ENCODE measurements at regions not wholly inside any gene's neighbourhood (a gene's known extent, or its start where the extent isn't known, plus 50 kb on each side); places are given as distances from the start of the nearest gene placed in this dataset.

DNA sequence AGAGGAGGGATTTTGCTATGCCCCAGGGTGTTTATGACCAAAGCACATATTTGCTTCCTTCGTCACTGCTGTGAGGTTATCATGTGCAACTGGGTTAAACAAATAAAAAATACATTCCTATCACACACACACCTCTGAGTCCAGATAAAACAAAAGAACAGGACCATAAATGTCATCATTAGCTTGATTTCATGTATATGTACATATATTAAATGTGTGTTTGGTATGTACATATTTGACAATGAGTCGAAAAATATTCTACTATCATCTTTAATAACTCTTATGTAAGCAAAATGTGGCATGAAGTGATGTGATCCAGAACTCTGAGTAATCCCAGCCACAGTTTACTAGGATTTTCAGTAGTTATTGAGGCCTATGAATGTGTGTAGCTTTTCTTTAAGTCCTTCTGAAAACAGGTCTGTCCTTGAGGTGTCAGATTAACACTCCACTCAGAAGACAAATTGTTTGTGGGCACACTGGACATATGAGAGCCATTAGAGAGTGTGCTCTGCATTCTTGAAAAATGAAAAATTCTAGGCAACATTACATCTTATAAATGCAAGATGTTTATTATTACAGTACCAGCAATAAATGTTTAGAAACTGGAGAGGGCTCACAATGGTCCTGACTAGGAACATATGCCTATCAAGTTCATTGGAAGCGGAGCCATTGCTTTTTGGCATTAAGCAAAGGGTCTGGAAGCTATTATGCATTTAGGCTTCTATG, 335.1 kb upstream of the SEMA3A start:
- Histone ChIP-seq H3K79me2 (ENCODE audit: low read length) (no peaks in the 10 kb centered on the region), H3K9me3 (ENCODE audit: low read length) (no peaks in the 10 kb centered on the region), H3K36me3 (ENCODE audit: low read depth, low read length) (no peaks in the 10 kb centered on the region), H2AFZ (ENCODE audit: low read length) (no peak overlapping the region), H3K27me3 (ENCODE audit: low read length) (no peaks in the 10 kb centered on the region), H3K9ac (ENCODE audit: low read length) (no peak overlapping the region), H3K27ac (ENCODE audit: low read length) (peak overlapping the region; percentile 16), H3F3A (ENCODE audit: low read length, unreplicated experiment) (no peaks in the 10 kb centered on the region), H4K20me1 (ENCODE audit: low read length) (no peaks in the 10 kb centered on the region), H3K4me2 (ENCODE audit: low read length) (peak overlapping the region; percentile 2), H3K4me1 (ENCODE audit: insufficient read depth, low read length) (peaks cover 22% of the 10 kb centered on the region), H3K9me2 (replicated peaks; ENCODE audit: low read length) (no peaks in the 10 kb centered on the region), H3K4me3 (ENCODE audit: low read length) (no peak overlapping the region)
- BruUV-seq (replicated peaks), result no TSS peak
- ATAC-seq (peak; percentile 87), DNase-seq (peak; percentile 89)
- intact Hi-C loops (cut with micrococcal nuclease), result loop anchor here (1.0 to 10.0 kb wide), 7 partner anchors 45 to 552 kb away; no protein-coding TSS in a partner anchor
- TF ChIP-seq EZH2phosphoT487 (IDR thresholded peaks at IDR 0.05; ENCODE audit: borderline replicate concordance, low read length), result no peak
- TF ChIP-seq, protein P1, sequence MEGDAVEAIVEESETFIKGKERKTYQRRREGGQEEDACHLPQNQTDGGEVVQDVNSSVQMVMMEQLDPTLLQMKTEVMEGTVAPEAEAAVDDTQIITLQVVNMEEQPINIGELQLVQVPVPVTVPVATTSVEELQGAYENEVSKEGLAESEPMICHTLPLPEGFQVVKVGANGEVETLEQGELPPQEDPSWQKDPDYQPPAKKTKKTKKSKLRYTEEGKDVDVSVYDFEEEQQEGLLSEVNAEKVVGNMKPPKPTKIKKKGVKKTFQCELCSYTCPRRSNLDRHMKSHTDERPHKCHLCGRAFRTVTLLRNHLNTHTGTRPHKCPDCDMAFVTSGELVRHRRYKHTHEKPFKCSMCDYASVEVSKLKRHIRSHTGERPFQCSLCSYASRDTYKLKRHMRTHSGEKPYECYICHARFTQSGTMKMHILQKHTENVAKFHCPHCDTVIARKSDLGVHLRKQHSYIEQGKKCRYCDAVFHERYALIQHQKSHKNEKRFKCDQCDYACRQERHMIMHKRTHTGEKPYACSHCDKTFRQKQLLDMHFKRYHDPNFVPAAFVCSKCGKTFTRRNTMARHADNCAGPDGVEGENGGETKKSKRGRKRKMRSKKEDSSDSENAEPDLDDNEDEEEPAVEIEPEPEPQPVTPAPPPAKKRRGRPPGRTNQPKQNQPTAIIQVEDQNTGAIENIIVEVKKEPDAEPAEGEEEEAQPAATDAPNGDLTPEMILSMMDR (conservative IDR thresholded peaks at IDR 0.05; ENCODE audit: low read depth, low read length), result no peak
- no peak for TF ChIP-seq EZH2 (IDR thresholded peaks at IDR 0.05; ENCODE audit: low read length, unreplicated experiment)
- ChIA-PET POLR2A (ENCODE audit: unreplicated experiment) (no interaction called here), CTCF (no interaction called here)

DNA sequence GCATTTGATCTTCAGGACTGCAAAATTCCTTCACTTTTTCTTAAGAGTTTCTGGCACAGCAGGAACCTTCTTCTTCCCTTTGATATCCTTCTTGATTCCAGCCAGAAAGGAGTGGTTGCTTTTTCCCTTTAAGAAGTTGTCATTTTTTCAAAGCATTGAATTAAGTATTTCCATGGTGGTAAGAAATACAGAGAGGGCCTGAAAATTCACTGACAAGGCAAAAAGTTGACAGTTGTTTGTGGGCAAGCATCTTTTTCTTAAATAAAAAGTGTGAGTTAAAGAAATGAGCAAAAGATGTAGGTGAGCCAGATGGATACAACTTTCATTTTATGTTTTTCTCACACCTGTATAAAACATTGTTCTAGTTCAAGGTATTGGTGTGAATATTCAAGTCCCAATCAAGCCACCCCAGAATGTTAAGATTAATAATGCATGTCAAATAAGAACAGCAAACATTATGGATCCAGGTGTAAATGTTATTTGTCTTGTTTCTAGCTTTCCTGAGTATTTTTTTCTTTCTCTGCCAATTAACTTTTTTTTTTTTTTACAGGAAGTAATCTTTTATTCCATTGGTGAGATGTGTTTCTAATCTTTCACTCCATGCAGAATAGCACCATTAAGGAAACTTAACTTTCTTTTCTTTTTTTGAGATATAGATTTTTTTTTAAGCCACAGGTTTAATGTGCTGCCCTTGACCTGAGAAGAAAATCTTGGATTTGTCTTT, 334.3 kb upstream of the SEMA3A start:
- Histone ChIP-seq H4K20me1 (ENCODE audit: low read length) (no peaks in the 10 kb centered on the region), H3K9me2 (replicated peaks; ENCODE audit: low read length) (no peaks in the 10 kb centered on the region), H3K9ac (ENCODE audit: low read length) (no peak overlapping the region), H2AFZ (ENCODE audit: low read length) (no peak overlapping the region), H3K36me3 (ENCODE audit: low read depth, low read length) (no peaks in the 10 kb centered on the region), H3K4me3 (ENCODE audit: low read length) (no peak overlapping the region), H3K4me1 (ENCODE audit: insufficient read depth, low read length) (peaks cover 22% of the 10 kb centered on the region), H3K27me3 (ENCODE audit: low read length) (no peaks in the 10 kb centered on the region), H3K27ac (ENCODE audit: low read length) (peak overlapping the region; percentile 30; the same call in 1 of the 2 replicates), H3K9me3 (ENCODE audit: low read length) (no peaks in the 10 kb centered on the region), H3F3A (ENCODE audit: low read length, unreplicated experiment) (no peaks in the 10 kb centered on the region), H3K4me2 (ENCODE audit: low read length) (peak overlapping the region; percentile 10; the same call in 1 of the 2 replicates), H3K79me2 (ENCODE audit: low read length) (no peaks in the 10 kb centered on the region)
- intact Hi-C loops (cut with micrococcal nuclease), result loop anchor here (1.0 to 10.0 kb wide), 7 partner anchors 44 to 552 kb away; no protein-coding TSS in a partner anchor
- ATAC-seq (no peak), DNase-seq (no peak)
- ChIA-PET CTCF (no interaction called here), POLR2A (ENCODE audit: unreplicated experiment) (no interaction called here)
- TF ChIP-seq EZH2phosphoT487 (IDR thresholded peaks at IDR 0.05; ENCODE audit: borderline replicate concordance, low read length) (no peak), EZH2 (IDR thresholded peaks at IDR 0.05; ENCODE audit: low read length, unreplicated experiment) (no peak)
- TF ChIP-seq, protein P1 (conservative IDR thresholded peaks at IDR 0.05; ENCODE audit: low read depth, low read length), result no peak
- no TSS peak for BruUV-seq (replicated peaks)

All from PC-3 (cell line).